Body of pancreas (tissue), 4 donors: ENCODE measurements at regions not wholly inside any gene's neighbourhood (a gene's known extent, or its start where the extent isn't known, plus 50 kb on each side); places are given as distances from the start of the nearest gene placed in this dataset.

ENCODE experiments used
- ATAC-seq: fragments of 150-250 bp; one replicate; pipeline ENCODE4 v1.9.1; 2016
- DNase-seq, 4 donors: peaks; one replicate each; pipeline ENCODE4 v3.0.0-alpha.2; 2019
- H3K27ac ChIP-seq, 4 donors: fragments of 200-600 bp; sonication (generic); 1 replicate in 3 of 4; 2 replicates in 1 of 4; pipeline versions ENCODE4 v1.5.1 to v1.6.1; 2016 to 2019; ENCODE audit warnings: mild to moderate bottlenecking in 1 of 4, mixed read lengths in 1 of 4, moderate library complexity in 1 of 4
- H3K27me3 ChIP-seq, 2 donors: fragments of 200-600 bp; sonication (generic); one replicate each; pipeline ENCODE4 v1.6.0; 2016; ENCODE audit warnings: mild to moderate bottlenecking in 1 of 2
- H3K36me3 ChIP-seq, 2 donors: fragments of 200-600 bp; sonication (generic); replicated peaks in 1 of 2; 2 replicates each; pipeline ENCODE4 v1.5.1; 2016; ENCODE audit warnings: low read depth in 2 of 2; ENCODE audit not compliant: insufficient read depth in 1 of 2
- H3K4me1 ChIP-seq: fragments of 200-600 bp; sonication (generic); one replicate; pipeline ENCODE4 v1.6.0; 2016
- H3K4me3 ChIP-seq, 2 donors: fragments of 200-600 bp; sonication (generic); 1 replicate in 1 of 2; 2 replicates in 1 of 2; pipeline ENCODE4 v1.5.1; 2016 to 2019
- H3K9me3 ChIP-seq, 3 donors: fragments of 200-600 bp; sonication (generic); 1 replicate in 2 of 3; 2 replicates in 1 of 3; pipeline ENCODE4 v1.5.1; 2016
- CTCF ChIP-seq, 7 experiments: fragments of 450-650 bp in 4 of 7; fragments of 200-600 bp in 3 of 7; sonication (generic) in 3 of 7; IDR thresholded peaks; one replicate each; pipeline ENCODE4 v1.5.1; 2016 to 2019; ENCODE audit warnings: antibody characterized with exemption in 7 of 7
- POLR2A ChIP-seq, 3 donors: fragments of 450-650 bp; IDR thresholded peaks; one replicate each; pipeline ENCODE4 v1.6.1; 2016; ENCODE audit warnings: antibody characterized with exemption in 3 of 3, mild to moderate bottlenecking in 2 of 3
- WGBS, 2 donors: methylation state at CpG; one replicate each; pipeline ENCODE4 v1.1.5; 2017; 5-methylcytosine and 5-hydroxymethylcytosine counted together
- intact Hi-C: fragments of 100-400 bp; cut with DNase I; formaldehyde crosslinking; loops from one replicate; pipeline ENCODE4 v1.15.1; 2023

DNA sequence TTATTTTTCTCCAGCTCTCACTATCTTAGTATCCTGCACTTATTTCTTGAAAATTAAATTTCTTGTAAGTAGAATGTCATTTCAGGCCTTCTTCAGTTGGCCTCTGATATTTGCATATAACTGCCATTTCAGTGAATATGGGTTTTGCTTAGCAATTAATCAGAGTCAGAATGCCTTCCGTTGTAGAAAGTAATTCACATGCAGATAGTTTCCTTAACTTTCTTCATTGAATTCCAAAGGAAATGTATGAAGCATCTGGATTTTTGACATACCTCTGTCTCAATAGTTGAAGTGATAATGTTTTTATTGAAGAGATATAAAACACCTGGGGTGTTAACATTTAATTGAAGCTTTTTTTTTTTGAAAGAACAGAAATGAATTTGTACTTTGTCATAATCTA lies 914.1 kb upstream of the NXPH2 start:
- H3K9me3 ChIP-seq: no peaks in the 10 kb centered on the region
- WGBS, 2 donors: 21 to 42% methylated on average over 1 of the region's 1 CpG
- no peaks in the 10 kb centered on the region for H3K27me3 ChIP-seq
- no peak overlapping the region for H3K27ac ChIP-seq
- ATAC-seq: no peak
- intact Hi-C loops: no loop called here
- H3K36me3 ChIP-seq: no peaks in the 10 kb centered on the region
- H3K4me1 ChIP-seq: no peaks in the 10 kb centered on the region
- H3K4me3 ChIP-seq: no peak overlapping the region
- TF ChIP-seq POLR2A (IDR thresholded peaks at IDR 0.05) (no peak), CTCF (IDR thresholded peaks at IDR 0.05) (no peak)
- no peak for DNase-seq

DNA sequence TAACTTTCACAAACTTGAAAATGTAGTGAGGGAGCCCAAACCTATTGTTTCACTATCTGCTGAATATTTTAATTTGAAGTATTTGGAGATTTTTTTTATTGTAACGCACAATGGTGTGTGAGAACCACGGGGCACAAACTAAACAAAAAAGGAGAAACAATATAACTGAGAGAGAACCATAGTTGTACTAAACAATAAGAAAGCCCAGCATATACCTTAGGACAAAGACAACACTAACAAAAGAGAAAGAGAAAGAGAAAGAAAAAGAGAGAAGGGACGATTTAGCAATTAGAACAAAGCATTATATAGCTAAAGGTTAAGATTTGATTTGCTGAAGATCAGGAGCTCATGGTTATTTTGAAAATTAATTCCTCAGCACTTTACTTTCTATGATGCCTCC lies 906.0 kb upstream of the NXPH2 start:
- WGBS, 2 donors: 53 to 66% methylated on average over 3 of the region's 3 CpGs
- intact Hi-C loops: no loop called here
- ATAC-seq: no peak

DNA sequence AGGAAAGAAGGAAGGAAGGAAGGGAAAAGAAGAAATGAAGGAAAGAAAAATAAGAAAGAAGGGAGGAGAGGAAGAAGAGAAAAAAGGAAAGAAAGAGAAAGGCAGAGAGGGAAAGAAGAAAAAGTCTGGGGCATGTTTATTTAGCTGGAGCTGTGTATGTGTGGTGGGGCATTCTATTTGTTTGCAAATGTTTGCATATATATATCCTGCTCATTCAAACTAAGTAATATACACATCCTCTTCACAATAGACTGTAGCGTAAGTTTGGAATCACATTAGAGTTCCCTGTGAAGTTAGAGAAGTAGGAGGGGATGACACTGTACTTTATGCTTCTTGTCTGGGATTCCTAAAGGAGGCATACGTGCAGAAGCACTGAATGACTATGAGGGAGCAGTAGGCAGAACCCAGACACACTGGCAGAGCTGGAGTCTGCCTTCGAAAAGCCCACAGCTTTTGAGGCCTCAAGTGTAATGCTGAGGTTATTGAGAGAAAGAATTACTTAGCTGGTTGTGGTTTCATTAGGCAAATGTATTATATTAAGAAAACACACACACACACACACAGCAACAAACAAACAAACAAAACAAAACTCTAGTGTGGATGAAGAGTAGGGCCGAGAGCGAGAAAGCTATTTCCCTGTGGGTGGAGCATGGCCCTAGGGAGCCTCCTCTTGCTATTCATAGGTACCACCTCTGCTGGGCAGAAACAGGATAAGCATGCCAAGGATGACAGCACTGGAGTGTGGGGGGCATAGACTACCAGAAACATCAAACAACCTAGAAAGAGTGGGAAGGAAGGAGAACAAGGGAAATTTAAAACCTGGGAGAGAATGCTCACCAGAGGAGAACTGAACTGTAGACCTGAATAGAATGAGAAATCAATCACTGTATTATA lies 905.1 kb upstream of the NXPH2 start:
- no peaks in the 10 kb centered on the region for H3K9me3 ChIP-seq
- no peak overlapping the region for H3K27ac ChIP-seq
- no peak for ATAC-seq
- no peaks in the 10 kb centered on the region for H3K4me1 ChIP-seq
- H3K36me3 ChIP-seq: no peaks in the 10 kb centered on the region
- intact Hi-C loops: no loop called here
- TF ChIP-seq CTCF (IDR thresholded peaks at IDR 0.05) (no peak), POLR2A (IDR thresholded peaks at IDR 0.05) (no peak)
- H3K4me3 ChIP-seq: no peak overlapping the region
- no peaks in the 10 kb centered on the region for H3K27me3 ChIP-seq
- no peak for DNase-seq
- WGBS, 2 donors: 66 to 70% methylated on average over 5 of the region's 5 CpGs

More for the DNA sequence above, 906.0 kb upstream of the NXPH2 start:
- Histone ChIP-seq H3K27me3 (no peaks in the 10 kb centered on the region), H3K4me3 (no peak overlapping the region), H3K4me1 (no peaks in the 10 kb centered on the region), H3K36me3 (no peaks in the 10 kb centered on the region), H3K27ac (no peak overlapping the region), H3K9me3 (no peaks in the 10 kb centered on the region)
- DNase-seq: no peak
- TF ChIP-seq CTCF (IDR thresholded peaks at IDR 0.05) (no peak), POLR2A (IDR thresholded peaks at IDR 0.05) (no peak)

GRCh38 chr2:139684286-139684860 lies 904.2 kb upstream of the NXPH2 start:
- H3K36me3 ChIP-seq: no peaks in the 10 kb centered on the region
- WGBS, 2 donors: 37 to 42% methylated on average over 5 of the region's 5 CpGs
- no peaks in the 10 kb centered on the region for H3K4me1 ChIP-seq
- no peak for ATAC-seq
- no peak for DNase-seq
- H3K27me3 ChIP-seq: no peaks in the 10 kb centered on the region
- intact Hi-C loops: no loop called here
- no peak for TF ChIP-seq POLR2A (IDR thresholded peaks at IDR 0.05)
- no peak for TF ChIP-seq CTCF (IDR thresholded peaks at IDR 0.05)
- H3K27ac ChIP-seq: no peak overlapping the region
- H3K9me3 ChIP-seq: no peaks in the 10 kb centered on the region
- no peak overlapping the region for H3K4me3 ChIP-seq
